Endothelial cell (in vitro differentiated cells): ENCODE measurements at regions not wholly inside any gene's neighbourhood (a gene's known extent, or its start where the extent isn't known, plus 50 kb on each side); places are given as distances from the start of the nearest gene placed in this dataset.

Experiments
- DNase-seq: peaks from one replicate; pipeline ENCODE4 v3.0.0; 2021; ENCODE audit warnings: low spot score
- H3K27ac Mint-ChIP-seq: one replicate; pipeline ENCODE4 v1.8.0; 2021; ENCODE audit warnings: mixed read lengths, inconsistent platforms; ENCODE audit not compliant: unreplicated experiment
- H3K27me3 Mint-ChIP-seq: one replicate; pipeline ENCODE4 v1.8.0; 2021; ENCODE audit warnings: mild to moderate bottlenecking, moderate library complexity, mixed read lengths, inconsistent platforms; ENCODE audit not compliant: unreplicated experiment
- H3K36me3 Mint-ChIP-seq: one replicate; pipeline ENCODE4 v1.8.0; 2021; ENCODE audit warnings: mild to moderate bottlenecking, low read depth, mixed read lengths, inconsistent platforms; ENCODE audit not compliant: unreplicated experiment
- H3K4me1 Mint-ChIP-seq: one replicate; pipeline ENCODE4 v1.8.0; 2021; ENCODE audit warnings: mild to moderate bottlenecking, mixed read lengths, inconsistent platforms; ENCODE audit not compliant: unreplicated experiment
- H3K4me3 Mint-ChIP-seq: one replicate; pipeline ENCODE4 v1.8.0; 2021; ENCODE audit warnings: mild to moderate bottlenecking, mixed read lengths, inconsistent platforms; ENCODE audit not compliant: unreplicated experiment
- H3K9me3 Mint-ChIP-seq: one replicate; pipeline ENCODE4 v1.8.0; 2021; ENCODE audit warnings: mixed read lengths, inconsistent platforms; ENCODE audit not compliant: unreplicated experiment
- TF ChIP-seq, protein P1 (sequence below): fragments of 200-600 bp; sonication (generic); IDR thresholded peaks from one replicate; pipeline ENCODE4 v1.5.0; 2021; ENCODE audit warnings: antibody characterized with exemption; ENCODE audit not compliant: unreplicated experiment

DNA sequence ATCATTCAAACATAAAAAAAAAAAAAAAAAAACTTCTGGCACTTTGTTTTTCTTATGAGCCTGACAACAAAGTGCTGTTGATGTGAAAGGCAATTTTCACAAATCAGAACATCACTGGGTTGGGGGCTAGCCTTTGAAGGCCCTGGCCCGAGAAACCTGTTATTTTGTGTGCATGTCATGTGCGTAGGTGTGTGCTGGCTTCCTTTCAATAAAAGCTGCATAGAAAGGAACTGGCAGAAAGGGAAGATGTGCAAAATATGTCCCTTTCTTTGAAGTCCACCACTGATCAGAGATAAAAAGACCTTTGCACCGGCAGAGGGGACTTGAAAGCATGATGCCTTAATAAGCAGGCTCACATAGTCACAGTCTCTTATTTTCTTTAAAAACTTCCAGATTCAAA lies 170.8 kb upstream of the RASGEF1B start:
- Mint-ChIP-seq H3K4me1 (peaks cover 12% of the 10 kb centered on the region), H3K27me3 (no peaks in the 10 kb centered on the region), H3K9me3 (no peaks in the 10 kb centered on the region), H3K36me3 (no peaks in the 10 kb centered on the region), H3K4me3 (no peak overlapping the region), H3K27ac (no peak overlapping the region)
- TF ChIP-seq, protein P1, sequence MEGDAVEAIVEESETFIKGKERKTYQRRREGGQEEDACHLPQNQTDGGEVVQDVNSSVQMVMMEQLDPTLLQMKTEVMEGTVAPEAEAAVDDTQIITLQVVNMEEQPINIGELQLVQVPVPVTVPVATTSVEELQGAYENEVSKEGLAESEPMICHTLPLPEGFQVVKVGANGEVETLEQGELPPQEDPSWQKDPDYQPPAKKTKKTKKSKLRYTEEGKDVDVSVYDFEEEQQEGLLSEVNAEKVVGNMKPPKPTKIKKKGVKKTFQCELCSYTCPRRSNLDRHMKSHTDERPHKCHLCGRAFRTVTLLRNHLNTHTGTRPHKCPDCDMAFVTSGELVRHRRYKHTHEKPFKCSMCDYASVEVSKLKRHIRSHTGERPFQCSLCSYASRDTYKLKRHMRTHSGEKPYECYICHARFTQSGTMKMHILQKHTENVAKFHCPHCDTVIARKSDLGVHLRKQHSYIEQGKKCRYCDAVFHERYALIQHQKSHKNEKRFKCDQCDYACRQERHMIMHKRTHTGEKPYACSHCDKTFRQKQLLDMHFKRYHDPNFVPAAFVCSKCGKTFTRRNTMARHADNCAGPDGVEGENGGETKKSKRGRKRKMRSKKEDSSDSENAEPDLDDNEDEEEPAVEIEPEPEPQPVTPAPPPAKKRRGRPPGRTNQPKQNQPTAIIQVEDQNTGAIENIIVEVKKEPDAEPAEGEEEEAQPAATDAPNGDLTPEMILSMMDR: no peak
- DNase-seq: no peak

DNA sequence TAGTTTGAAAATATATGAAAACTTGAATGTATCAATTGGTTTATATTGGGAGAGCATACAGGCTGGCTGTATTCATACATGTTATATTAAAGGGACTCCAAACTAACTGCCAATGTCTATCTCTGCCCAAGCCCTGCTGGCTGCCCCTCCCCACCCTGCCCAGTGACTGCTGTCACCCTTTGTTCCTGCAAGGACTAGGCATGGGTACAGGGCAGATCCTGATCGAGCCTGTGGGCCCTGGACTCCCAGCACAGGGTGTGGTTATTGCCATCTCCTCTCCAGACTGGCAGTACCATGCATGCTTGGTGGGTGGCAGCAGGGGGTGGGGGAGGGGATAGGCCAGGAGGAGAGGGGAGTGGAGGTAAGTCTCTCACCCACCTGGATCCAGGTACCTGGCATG lies 167.5 kb upstream of the RASGEF1B start:
- H3K27ac Mint-ChIP-seq: no peak overlapping the region
- H3K9me3 Mint-ChIP-seq: no peaks in the 10 kb centered on the region
- TF ChIP-seq, protein P1: no peak
- H3K27me3 Mint-ChIP-seq: no peaks in the 10 kb centered on the region
- DNase-seq: no peak
- H3K4me3 Mint-ChIP-seq: no peak overlapping the region
- no peaks in the 10 kb centered on the region for H3K4me1 Mint-ChIP-seq
- no peaks in the 10 kb centered on the region for H3K36me3 Mint-ChIP-seq

DNA sequence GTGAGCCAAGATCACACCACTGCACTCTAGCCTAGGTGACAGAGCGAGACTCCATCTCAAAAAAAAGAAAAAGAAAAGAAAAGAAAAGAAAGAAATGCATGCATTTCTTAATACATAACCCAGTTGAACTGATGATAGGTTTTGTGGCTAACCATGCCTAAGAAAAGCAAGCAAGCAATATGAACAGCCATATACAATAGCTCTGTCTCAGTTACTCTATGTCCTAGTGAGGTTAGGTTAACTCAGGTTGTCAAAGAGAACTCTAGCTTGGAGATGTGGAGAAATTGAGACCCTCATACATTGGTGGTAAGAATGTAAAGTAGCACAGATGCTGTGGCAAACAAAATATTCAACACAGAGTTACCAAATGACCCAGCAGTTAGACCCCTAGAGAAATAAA lies 167.0 kb upstream of the RASGEF1B start:
- TF ChIP-seq, protein P1: no peak
- H3K27ac Mint-ChIP-seq: no peak overlapping the region
- H3K27me3 Mint-ChIP-seq: no peaks in the 10 kb centered on the region
- no peaks in the 10 kb centered on the region for H3K9me3 Mint-ChIP-seq
- no peaks in the 10 kb centered on the region for H3K4me1 Mint-ChIP-seq
- H3K4me3 Mint-ChIP-seq: no peak overlapping the region
- H3K36me3 Mint-ChIP-seq: no peaks in the 10 kb centered on the region
- DNase-seq: no peak

DNA sequence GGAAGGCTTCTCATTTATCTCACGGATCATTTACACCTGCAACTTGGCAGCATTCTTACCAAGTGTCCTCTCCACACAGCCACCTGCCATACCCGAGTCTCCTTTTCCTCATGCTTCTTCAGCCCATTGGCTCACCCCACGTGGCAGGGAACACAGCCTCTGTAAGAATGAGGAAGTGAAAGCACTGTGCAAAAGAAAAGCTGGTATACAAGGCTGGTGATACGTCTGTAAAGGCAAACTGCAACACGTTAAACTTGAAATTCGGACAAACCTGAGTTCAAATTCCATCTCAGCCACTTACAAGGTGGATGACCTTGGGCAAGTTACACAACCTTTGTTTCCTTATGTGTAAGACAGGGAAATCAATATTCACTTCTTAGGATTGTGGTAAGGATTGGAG lies 164.0 kb upstream of the RASGEF1B start:
- H3K4me3 Mint-ChIP-seq: no peak overlapping the region
- H3K9me3 Mint-ChIP-seq: no peaks in the 10 kb centered on the region
- no peak for DNase-seq
- no peaks in the 10 kb centered on the region for H3K4me1 Mint-ChIP-seq
- H3K36me3 Mint-ChIP-seq: no peaks in the 10 kb centered on the region
- H3K27me3 Mint-ChIP-seq: no peaks in the 10 kb centered on the region
- TF ChIP-seq, protein P1: no peak
- H3K27ac Mint-ChIP-seq: no peak overlapping the region

DNA sequence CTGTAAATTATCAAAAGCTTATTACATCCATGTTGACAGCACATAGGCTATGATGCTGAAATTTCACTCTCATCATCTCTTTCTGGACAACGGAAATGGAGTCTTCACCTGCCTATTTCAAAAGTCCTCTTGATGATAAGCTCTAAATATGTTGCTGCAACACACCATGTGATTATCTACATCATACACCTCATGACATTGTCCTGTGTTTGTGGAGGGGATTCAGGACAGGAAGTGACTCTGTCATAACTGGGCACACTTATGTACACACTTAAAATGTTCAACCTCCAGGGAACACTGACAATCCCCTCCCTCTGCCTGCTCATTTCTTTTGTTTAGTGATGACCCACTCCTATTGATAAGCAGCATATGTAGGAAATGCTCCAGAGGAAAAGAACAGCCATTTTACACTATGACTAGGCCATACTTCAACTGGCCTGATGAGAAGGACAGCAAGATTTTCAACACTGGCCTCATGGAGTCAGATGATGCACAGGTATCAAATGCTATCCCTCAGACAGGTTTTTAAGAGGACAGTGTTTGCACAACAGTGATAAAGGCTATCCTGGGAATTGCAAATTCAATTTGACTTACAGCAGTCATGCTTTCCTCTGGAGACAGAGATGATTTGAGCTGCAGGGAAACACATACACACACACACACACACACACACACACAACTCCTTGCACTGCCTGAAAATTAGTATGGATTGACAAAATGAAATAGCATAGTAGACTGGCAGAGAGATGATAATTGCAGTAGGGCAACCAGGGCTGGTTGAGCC lies 163.3 kb upstream of the RASGEF1B start:
- Mint-ChIP-seq H3K9me3 (no peaks in the 10 kb centered on the region), H3K27me3 (no peaks in the 10 kb centered on the region), H3K36me3 (no peaks in the 10 kb centered on the region), H3K27ac (no peak overlapping the region), H3K4me1 (no peaks in the 10 kb centered on the region), H3K4me3 (no peak overlapping the region)
- TF ChIP-seq, protein P1: no peak
- DNase-seq: no peak
